ENCODE measurements at regions not wholly inside any gene's neighbourhood (a gene's known extent, or its start where the extent isn't known, plus 50 kb on each side); places are given as distances from the start of the nearest gene placed in this dataset.
"Not testable (repeated sequence)": the region's sequence is repeated elsewhere in the genome, so short reads cannot be mapped to it uniquely, and the experiment has no call there.

DNA sequence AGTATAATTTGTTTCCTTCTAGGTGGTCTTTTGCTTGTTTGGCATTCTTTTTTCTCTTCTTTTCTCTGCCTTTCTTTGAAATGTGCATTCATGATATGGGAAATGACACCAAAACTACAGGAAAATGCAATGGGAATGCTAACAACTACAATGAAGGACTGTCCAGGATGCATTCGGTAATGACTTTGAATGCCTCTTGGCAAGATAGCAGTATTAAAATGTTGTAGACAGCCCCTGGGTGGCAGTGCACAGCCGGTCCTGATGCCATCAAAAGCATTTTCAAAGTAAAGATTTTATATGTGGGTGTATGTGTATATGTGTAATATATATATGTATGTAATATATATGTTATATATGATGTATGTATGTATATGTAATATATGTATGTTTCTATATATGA lies 218.8 kb upstream of the MMS22L start:
- H3K9me3 ChIP-seq (replicated peaks in 1 of 3), result no peaks in the 10 kb centered on the region
- H3K27ac ChIP-seq, result no peak overlapping the region
- no peak overlapping the region for H3K4me3 ChIP-seq
- no peaks in the 10 kb centered on the region for H3K4me1 ChIP-seq (replicated peaks in 1 of 2)
- no peaks in the 10 kb centered on the region for H3K36me3 ChIP-seq (replicated peaks in 1 of 2)
- intact Hi-C loops (cut with DNase I), result no loop called here
- 42 to 57% (median 50%) methylated on average over 2 of the region's 2 CpGs for WGBS, 4 donors
- no peak for TF ChIP-seq POLR2A (IDR thresholded peaks at IDR 0.05)
- TF ChIP-seq, protein P1, sequence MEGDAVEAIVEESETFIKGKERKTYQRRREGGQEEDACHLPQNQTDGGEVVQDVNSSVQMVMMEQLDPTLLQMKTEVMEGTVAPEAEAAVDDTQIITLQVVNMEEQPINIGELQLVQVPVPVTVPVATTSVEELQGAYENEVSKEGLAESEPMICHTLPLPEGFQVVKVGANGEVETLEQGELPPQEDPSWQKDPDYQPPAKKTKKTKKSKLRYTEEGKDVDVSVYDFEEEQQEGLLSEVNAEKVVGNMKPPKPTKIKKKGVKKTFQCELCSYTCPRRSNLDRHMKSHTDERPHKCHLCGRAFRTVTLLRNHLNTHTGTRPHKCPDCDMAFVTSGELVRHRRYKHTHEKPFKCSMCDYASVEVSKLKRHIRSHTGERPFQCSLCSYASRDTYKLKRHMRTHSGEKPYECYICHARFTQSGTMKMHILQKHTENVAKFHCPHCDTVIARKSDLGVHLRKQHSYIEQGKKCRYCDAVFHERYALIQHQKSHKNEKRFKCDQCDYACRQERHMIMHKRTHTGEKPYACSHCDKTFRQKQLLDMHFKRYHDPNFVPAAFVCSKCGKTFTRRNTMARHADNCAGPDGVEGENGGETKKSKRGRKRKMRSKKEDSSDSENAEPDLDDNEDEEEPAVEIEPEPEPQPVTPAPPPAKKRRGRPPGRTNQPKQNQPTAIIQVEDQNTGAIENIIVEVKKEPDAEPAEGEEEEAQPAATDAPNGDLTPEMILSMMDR (IDR thresholded peaks at IDR 0.05), result no peak
- no peak for DNase-seq
- no peaks in the 10 kb centered on the region for H3K27me3 ChIP-seq

DNA sequence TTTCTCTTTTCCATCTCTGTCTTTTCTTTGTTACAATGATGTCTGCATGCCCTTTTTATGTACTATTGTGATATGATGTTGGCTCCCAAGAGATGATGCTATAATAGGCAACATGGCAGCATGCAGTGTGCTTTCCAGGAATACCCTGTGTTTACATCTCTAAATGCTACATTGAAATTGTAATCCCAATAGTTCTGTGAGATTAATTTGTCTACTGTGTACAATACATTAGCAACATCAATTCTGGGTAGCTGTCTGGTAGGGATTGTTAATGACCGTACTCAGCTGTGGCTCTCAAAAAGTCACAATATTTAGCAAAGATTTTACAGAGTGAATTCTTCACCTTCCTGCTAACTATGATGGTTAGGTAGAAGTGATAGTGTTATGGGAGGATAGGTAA lies 225.6 kb upstream of the MMS22L start:
- Histone ChIP-seq H3K27ac (no peak overlapping the region), H3K36me3 (replicated peaks in 1 of 2) (no peaks in the 10 kb centered on the region), H3K4me1 (replicated peaks in 1 of 2) (no peaks in the 10 kb centered on the region), H3K9me3 (replicated peaks in 1 of 3) (no peaks in the 10 kb centered on the region), H3K4me3 (no peak overlapping the region), H3K27me3 (no peaks in the 10 kb centered on the region)
- TF ChIP-seq, protein P1 (IDR thresholded peaks at IDR 0.05), result no peak
- no peak for TF ChIP-seq POLR2A (IDR thresholded peaks at IDR 0.05)
- WGBS, 4 donors, result 84 to 94% (median 90%) methylated on average over 1 of the region's 1 CpG
- intact Hi-C loops (cut with DNase I), result no loop called here
- DNase-seq, result no peak

DNA sequence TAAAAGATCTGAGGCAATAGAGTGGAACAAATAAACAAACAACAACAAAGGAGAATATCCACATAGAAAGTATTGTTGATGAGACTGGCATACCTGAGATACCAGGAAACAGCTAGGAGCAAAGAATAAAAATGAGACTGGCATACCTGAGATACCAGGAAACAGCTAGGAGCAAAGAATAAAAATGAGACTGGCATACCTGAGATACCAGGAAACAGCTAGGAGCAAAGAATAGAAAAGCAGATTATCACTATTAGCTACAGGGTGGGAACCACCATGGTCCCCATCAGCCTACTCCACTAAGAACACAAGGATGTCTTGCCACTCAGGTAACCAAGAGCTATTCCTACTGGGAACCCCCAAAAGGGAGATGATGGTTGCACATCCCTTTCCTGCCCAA lies 230.2 kb upstream of the MMS22L start:
- H3K9me3 ChIP-seq (replicated peaks in 1 of 3); intact Hi-C loops (cut with DNase I); H3K4me1 ChIP-seq (replicated peaks in 1 of 2); H3K27ac ChIP-seq; H3K27me3 ChIP-seq; DNase-seq; H3K36me3 ChIP-seq (replicated peaks in 1 of 2); H3K4me3 ChIP-seq: not testable (repeated sequence)

DNA sequence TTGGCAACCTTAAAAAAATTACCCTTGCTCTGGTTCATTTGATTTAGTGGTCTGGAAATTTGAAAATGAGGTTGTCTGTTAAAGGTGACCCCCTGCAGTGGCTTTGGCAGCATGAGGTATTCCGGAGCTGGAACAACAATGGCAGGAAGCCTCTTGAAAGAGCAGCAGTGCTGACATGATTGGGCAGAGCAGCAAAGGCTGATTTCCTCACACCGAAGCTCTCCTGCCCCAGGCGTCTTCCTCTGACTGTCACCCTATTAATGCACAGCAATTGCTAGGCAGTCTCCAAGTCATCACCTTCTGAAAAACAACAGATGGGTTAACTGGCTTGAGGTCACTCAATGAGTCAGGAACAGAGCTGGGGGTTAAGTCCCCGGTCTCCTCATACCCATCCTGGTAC lies 241.8 kb upstream of the MMS22L start:
- no peaks in the 10 kb centered on the region for H3K27me3 ChIP-seq
- H3K9me3 ChIP-seq (replicated peaks in 1 of 3), result no peaks in the 10 kb centered on the region
- no peak overlapping the region for H3K27ac ChIP-seq
- intact Hi-C loops (cut with DNase I), result no loop called here
- H3K36me3 ChIP-seq (replicated peaks in 1 of 2), result no peaks in the 10 kb centered on the region
- H3K4me3 ChIP-seq, result no peak overlapping the region
- H3K4me1 ChIP-seq (replicated peaks in 1 of 2), result no peaks in the 10 kb centered on the region
- no peak for TF ChIP-seq POLR2A (IDR thresholded peaks at IDR 0.05)
- TF ChIP-seq, protein P1 (IDR thresholded peaks at IDR 0.05), result no peak
- 13 to 24% (median 23%) methylated on average over 2 to 4 of the region's 4 CpGs for WGBS, 4 donors
- DNase-seq, result peak in 1 of 7 donors; percentile 53

DNA sequence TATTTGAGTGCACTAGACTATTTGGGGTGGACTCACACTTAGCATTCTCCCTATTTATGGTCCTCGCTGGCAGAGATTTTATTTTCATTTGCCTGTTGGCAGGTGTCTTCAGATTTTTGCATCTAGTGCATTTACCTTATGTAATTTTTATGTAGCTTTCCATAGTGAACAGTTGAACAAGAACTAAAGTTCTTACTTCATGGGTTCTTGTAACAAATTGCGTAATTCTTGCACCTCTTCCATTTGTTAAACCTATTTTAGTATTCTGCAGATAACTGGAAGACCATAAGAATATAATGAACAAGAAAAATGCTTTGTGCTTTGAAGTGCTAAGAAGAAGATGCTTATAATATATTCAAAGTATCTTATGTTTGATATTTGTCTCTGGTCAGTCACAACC lies 252.8 kb upstream of the MMS22L start:
- Histone ChIP-seq H3K9me3 (replicated peaks in 1 of 3) (no peaks in the 10 kb centered on the region), H3K36me3 (replicated peaks in 1 of 2) (no peaks in the 10 kb centered on the region), H3K27me3 (no peaks in the 10 kb centered on the region), H3K27ac (no peak overlapping the region), H3K4me3 (no peak overlapping the region), H3K4me1 (replicated peaks in 1 of 2) (no peaks in the 10 kb centered on the region)
- WGBS, 4 donors, result 60 to 83% (median 69%) methylated on average over 2 of the region's 2 CpGs
- intact Hi-C loops (cut with DNase I), result no loop called here
- DNase-seq, result no peak
- no peak for TF ChIP-seq POLR2A (IDR thresholded peaks at IDR 0.05)
- TF ChIP-seq, protein P1 (IDR thresholded peaks at IDR 0.05), result no peak
